H9 (cell line): ENCODE measurements at regions not wholly inside any gene's neighbourhood (a gene's known extent, or its start where the extent isn't known, plus 50 kb on each side); places are given as distances from the start of the nearest gene placed in this dataset.

ENCODE experiments used
- DNase-seq: peaks from one replicate; pipeline ENCODE4 v3.0.0-alpha.2; 2017
- H2AFZ ChIP-seq: one replicate; pipeline ENCODE4 v1.6.1; 2013; ENCODE audit warnings: mild to moderate bottlenecking, low read length, control low read depth, moderate library complexity
- H2AK5ac ChIP-seq: 2 replicates; pipeline ENCODE4 v1.6.1; 2013; ENCODE audit warnings: low read length, control low read depth, mixed read lengths; ENCODE audit not compliant: insufficient read length
- H2BK120ac ChIP-seq: one replicate; pipeline ENCODE4 v1.6.1; 2013; ENCODE audit warnings: low read depth, mild to moderate bottlenecking, low read length, control low read depth, inconsistent platforms; ENCODE audit not compliant: poor library complexity, severe bottlenecking
- H2BK12ac ChIP-seq: 2 replicates; pipeline ENCODE4 v1.6.1; 2013; ENCODE audit warnings: low read length, control low read depth, mixed read lengths, low read depth; ENCODE audit not compliant: insufficient read length
- H2BK15ac ChIP-seq: 2 replicates; pipeline ENCODE4 v1.6.1; 2013; ENCODE audit warnings: low read depth, low read length, control low read depth
- H2BK20ac ChIP-seq: one replicate; pipeline ENCODE4 v1.6.1; 2013; ENCODE audit warnings: low read depth, mild to moderate bottlenecking, low read length, control low read depth, inconsistent platforms; ENCODE audit not compliant: poor library complexity, severe bottlenecking
- H2BK5ac ChIP-seq: 2 replicates; pipeline ENCODE4 v1.6.1; 2013; ENCODE audit warnings: low read length, control low read depth, mixed read lengths; ENCODE audit not compliant: insufficient read length
- H3K14ac ChIP-seq: 2 replicates; pipeline ENCODE4 v1.6.1; 2013; ENCODE audit warnings: low read length, control low read depth; ENCODE audit not compliant: insufficient read depth
- H3K18ac ChIP-seq: 2 replicates; pipeline ENCODE4 v1.6.1; 2013; ENCODE audit warnings: low read depth, mild to moderate bottlenecking, mixed read lengths, low read length, control low read depth; ENCODE audit not compliant: insufficient read length
- H3K23ac ChIP-seq: 2 replicates; pipeline ENCODE4 v1.6.1; 2013; ENCODE audit warnings: low read length, control low read depth, mixed read lengths, low read depth; ENCODE audit not compliant: insufficient read length
- H3K23me2 ChIP-seq: 2 replicates; pipeline ENCODE4 v1.6.1; 2013; ENCODE audit warnings: low read depth, mild to moderate bottlenecking, mixed read lengths, low read length, control low read depth; ENCODE audit not compliant: insufficient read length, poor library complexity, severe bottlenecking
- H3K27ac ChIP-seq: 2 replicates; pipeline ENCODE4 v1.5.1; 2013; ENCODE audit warnings: low read length, control low read depth, mixed read lengths, low read depth; ENCODE audit not compliant: insufficient read length
- H3K27me3 ChIP-seq: 2 replicates; pipeline ENCODE4 v1.6.1; 2013; ENCODE audit warnings: low read length, control low read depth, inconsistent platforms; ENCODE audit not compliant: insufficient read depth
- H3K4ac ChIP-seq: 2 replicates; pipeline ENCODE4 v1.6.1; 2013; ENCODE audit warnings: low read depth, mild to moderate bottlenecking, control low read depth, inconsistent platforms, low read length, moderate library complexity
- H3K4me1 ChIP-seq: 2 replicates; pipeline ENCODE4 v1.6.1; 2013; ENCODE audit warnings: low read length, control low read depth, inconsistent platforms; ENCODE audit not compliant: insufficient read depth
- H3K4me2 ChIP-seq: 2 replicates; pipeline ENCODE4 v1.6.1; 2013; ENCODE audit warnings: low read length, control low read depth, mixed read lengths; ENCODE audit not compliant: insufficient read length, insufficient read depth
- H3K56ac ChIP-seq: 2 replicates; pipeline ENCODE4 v1.6.1; 2013; ENCODE audit warnings: low read depth, mild to moderate bottlenecking, mixed read lengths, low read length, control low read depth; ENCODE audit not compliant: insufficient read length
- H3K79me1 ChIP-seq: 2 replicates; pipeline ENCODE4 v1.6.1; 2013; ENCODE audit warnings: low read depth, mild to moderate bottlenecking, moderate library complexity, low read length, control low read depth, inconsistent platforms; ENCODE audit not compliant: insufficient read depth, poor library complexity, severe bottlenecking
- H3K79me2 ChIP-seq: 2 replicates; pipeline ENCODE4 v1.6.1; 2013; ENCODE audit warnings: low read length, control low read depth, inconsistent platforms; ENCODE audit not compliant: insufficient read depth
- H3K9ac ChIP-seq: 2 replicates; pipeline ENCODE4 v1.6.1; 2013; ENCODE audit warnings: low read length, control low read depth, mixed read lengths; ENCODE audit not compliant: insufficient read length; ENCODE audit errors: extremely low read depth
- H3K9me3 ChIP-seq: one replicate; pipeline ENCODE4 v1.6.1; 2013; ENCODE audit warnings: low read depth, low read length, inconsistent platforms; ENCODE audit not compliant: control insufficient read depth
- H3T11ph ChIP-seq: one replicate; pipeline ENCODE4 v1.6.1; 2013; ENCODE audit warnings: mild to moderate bottlenecking, low read length, control low read depth, inconsistent platforms
- H4K20me1 ChIP-seq: one replicate; pipeline ENCODE4 v1.6.1; 2013; ENCODE audit not compliant: control insufficient read depth, insufficient read length, insufficient read depth
- H4K5ac ChIP-seq: 2 replicates; pipeline ENCODE4 v1.6.1; 2013; ENCODE audit warnings: low read depth, mild to moderate bottlenecking, mixed read lengths, low read length, control low read depth; ENCODE audit not compliant: insufficient read length
- H4K8ac ChIP-seq: replicated peaks from 2 replicates; pipeline ENCODE4 v1.6.1; 2013; ENCODE audit warnings: low read length, control low read depth, mixed read lengths, low read depth; ENCODE audit not compliant: insufficient read length
- H4K91ac ChIP-seq: 2 replicates; pipeline ENCODE4 v1.6.1; 2013; ENCODE audit warnings: low read depth, mild to moderate bottlenecking, moderate library complexity, mixed read lengths, low read length, control low read depth; ENCODE audit not compliant: insufficient read length
- H3K27ac Mint-ChIP-seq, 3 experiments: 2 replicates in 2 of 3; 3 replicates in 1 of 3; pipeline ENCODE4 v1.8.0; 2020 to 2021; ENCODE audit warnings: mixed read lengths in 3 of 3, mild to moderate bottlenecking in 1 of 3, moderate library complexity in 1 of 3
- H3K27me3 Mint-ChIP-seq: 2 replicates; pipeline ENCODE4 v1.8.0; 2021; ENCODE audit warnings: low read depth, mild to moderate bottlenecking, moderate library complexity, mixed read lengths
- H3K36me3 Mint-ChIP-seq, 3 experiments: 2 replicates in 2 of 3; 3 replicates in 1 of 3; pipeline ENCODE4 v1.8.0; 2020 to 2021; ENCODE audit warnings: low read depth in 3 of 3, mixed read lengths in 3 of 3; ENCODE audit not compliant: insufficient read depth in 1 of 3
- H3K4me1 Mint-ChIP-seq, 2 experiments: 2 replicates each; pipeline ENCODE4 v1.8.0; 2020; ENCODE audit warnings: mixed read lengths in 2 of 2
- H3K4me3 Mint-ChIP-seq, 2 experiments: 2 replicates in 1 of 2; 3 replicates in 1 of 2; pipeline ENCODE4 v1.8.0; 2020 to 2021; ENCODE audit warnings: mild to moderate bottlenecking in 2 of 2, mixed read lengths in 2 of 2, moderate library complexity in 1 of 2
- H3K9me3 Mint-ChIP-seq, 2 experiments: 2 replicates in 1 of 2; 3 replicates in 1 of 2; pipeline ENCODE4 v1.8.0; 2020; ENCODE audit warnings: mild to moderate bottlenecking in 2 of 2, mixed read lengths in 2 of 2, moderate library complexity in 1 of 2
- WGBS: extraction: QIAGEN DNeasy Blood & Tissue Kit; methylation state at CpG from one replicate; pipeline ENCODE4 v1.1.7; 2013; ENCODE audit warnings: missing lambda C conversion rate, low lambda C conversion rate, mixed read lengths; ENCODE audit not compliant: insufficient read length; ENCODE audit errors: extremely low coverage; 5-methylcytosine and 5-hydroxymethylcytosine counted together
- TF ChIP-seq, protein P1 (sequence below): fragments of 200-600 bp; sonication (generic); conservative IDR thresholded peaks from 3 replicates; pipeline ENCODE4 v1.8.0; 2021; ENCODE audit warnings: antibody characterized with exemption, mild to moderate bottlenecking

DNA sequence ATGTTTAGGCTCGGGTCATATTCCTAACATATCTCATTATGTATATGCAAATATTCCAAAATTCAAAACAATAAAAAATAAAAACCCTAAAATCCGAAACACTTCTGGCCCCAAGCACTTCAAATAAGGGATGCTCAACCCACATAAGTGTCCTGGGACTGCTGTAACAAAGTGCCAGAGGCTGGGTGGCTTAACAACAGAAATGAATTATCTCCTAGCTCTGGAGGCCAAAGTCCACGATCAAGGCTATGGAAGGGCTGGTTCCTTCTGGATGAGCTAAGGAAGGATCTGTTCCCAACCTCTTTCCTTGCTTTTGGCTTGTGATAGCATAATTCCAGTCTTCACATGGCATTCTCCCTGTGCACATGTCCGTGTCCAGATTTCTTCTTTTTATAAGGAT lies 181.6 kb upstream of the NFE2L3 start:
- Histone ChIP-seq H3K18ac (no peak overlapping the region), H3K27me3 (no peaks in the 10 kb centered on the region), H3K9me3 (no peaks in the 10 kb centered on the region), H4K20me1 (no peaks in the 10 kb centered on the region), H3K79me2 (no peaks in the 10 kb centered on the region), H3T11ph (no peak overlapping the region), H3K4ac (no peak overlapping the region), H2BK15ac (no peak overlapping the region), H3K4me2 (no peak overlapping the region), H2AFZ (no peak overlapping the region), H2BK12ac (no peak overlapping the region), H3K27ac (no peak overlapping the region), H2AK5ac (no peak overlapping the region), H3K14ac (no peak overlapping the region), H3K23ac (no peak overlapping the region), H4K8ac (no peak overlapping the region), H3K56ac (no peak overlapping the region), H2BK20ac (no peak overlapping the region), H3K23me2 (no peaks in the 10 kb centered on the region), H3K9ac (no peak overlapping the region), H3K79me1 (no peaks in the 10 kb centered on the region), H3K4me1 (no peaks in the 10 kb centered on the region; the same call in 1 of the 2 replicates), H4K91ac (no peak overlapping the region), H2BK120ac (no peak overlapping the region), H2BK5ac (no peak overlapping the region), H4K5ac (no peak overlapping the region)
- no peak for DNase-seq
- Mint-ChIP-seq H3K27me3 (peaks cover 10% of the 10 kb centered on the region), H3K27ac (no peak overlapping the region), H3K9me3 (peaks cover 0 to 3% of the 10 kb centered on the region in 2 experiments; a peak in 3 of 5 replicates), H3K4me3 (no peak overlapping the region), H3K4me1 (no peaks in the 10 kb centered on the region; a peak in 1 of 4 replicates), H3K36me3 (no peaks in the 10 kb centered on the region)
- TF ChIP-seq, protein P1, sequence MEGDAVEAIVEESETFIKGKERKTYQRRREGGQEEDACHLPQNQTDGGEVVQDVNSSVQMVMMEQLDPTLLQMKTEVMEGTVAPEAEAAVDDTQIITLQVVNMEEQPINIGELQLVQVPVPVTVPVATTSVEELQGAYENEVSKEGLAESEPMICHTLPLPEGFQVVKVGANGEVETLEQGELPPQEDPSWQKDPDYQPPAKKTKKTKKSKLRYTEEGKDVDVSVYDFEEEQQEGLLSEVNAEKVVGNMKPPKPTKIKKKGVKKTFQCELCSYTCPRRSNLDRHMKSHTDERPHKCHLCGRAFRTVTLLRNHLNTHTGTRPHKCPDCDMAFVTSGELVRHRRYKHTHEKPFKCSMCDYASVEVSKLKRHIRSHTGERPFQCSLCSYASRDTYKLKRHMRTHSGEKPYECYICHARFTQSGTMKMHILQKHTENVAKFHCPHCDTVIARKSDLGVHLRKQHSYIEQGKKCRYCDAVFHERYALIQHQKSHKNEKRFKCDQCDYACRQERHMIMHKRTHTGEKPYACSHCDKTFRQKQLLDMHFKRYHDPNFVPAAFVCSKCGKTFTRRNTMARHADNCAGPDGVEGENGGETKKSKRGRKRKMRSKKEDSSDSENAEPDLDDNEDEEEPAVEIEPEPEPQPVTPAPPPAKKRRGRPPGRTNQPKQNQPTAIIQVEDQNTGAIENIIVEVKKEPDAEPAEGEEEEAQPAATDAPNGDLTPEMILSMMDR = no peak
- WGBS = 100% methylated on average over 1 of the region's 4 CpGs
